HL-60/S4 treated with retinoic acid at 250 ng/mL for 4 days and 3 days (cell line): ENCODE measurements at regions not wholly inside any gene's neighbourhood (a gene's known extent, or its start where the extent isn't known, plus 50 kb on each side); places are given as distances from the start of the nearest gene placed in this dataset.

Experiments used
- in situ Hi-C: fragments of 300-500 bp; cut with MboI; formaldehyde crosslinking; loops from 2 replicates; pipeline ENCODE4 v1.7.0; 2022; ENCODE audit warnings: low sequenced_read_pairs

- in situ Hi-C loops: no loop called here
Observed at GRCh38 chr15:95457520-95457919, 873.0 kb upstream of the NR2F2 start.

GRCh38 chr15:95458721-95459120 lies 871.8 kb upstream of the NR2F2 start:
- in situ Hi-C loops: no loop called here

- in situ Hi-C loops: no loop called here
Observed at GRCh38 chr15:95459273-95459672, 871.2 kb upstream of the NR2F2 start.

- in situ Hi-C loops: no loop called here
Observed at GRCh38 chr15:95464509-95464908, 866.0 kb upstream of the NR2F2 start.

GRCh38 chr15:95468820-95469219 lies 861.7 kb upstream of the NR2F2 start:
- in situ Hi-C loops: no loop called here

GRCh38 chr15:95469496-95470000 lies 861.0 kb upstream of the NR2F2 start:
- in situ Hi-C loops: no loop called here

- in situ Hi-C loops: no loop called here
Observed at GRCh38 chr15:95470529-95470928, 860.0 kb upstream of the NR2F2 start.

GRCh38 chr15:95470997-95471689 lies 859.4 kb upstream of the NR2F2 start:
- in situ Hi-C loops: no loop called here

GRCh38 chr15:95471690-95472086 lies 858.8 kb upstream of the NR2F2 start:
- in situ Hi-C loops: no loop called here

- in situ Hi-C loops: no loop called here
Observed at GRCh38 chr15:95475067-95475466, 855.4 kb upstream of the NR2F2 start.

- in situ Hi-C loops: no loop called here
Observed at GRCh38 chr15:95479308-95479707, 851.2 kb upstream of the NR2F2 start.

- in situ Hi-C loops: no loop called here
Observed at GRCh38 chr15:95485367-95485766, 845.1 kb upstream of the NR2F2 start.

- in situ Hi-C loops: no loop called here
Observed at GRCh38 chr15:95486224-95486623, 844.3 kb upstream of the NR2F2 start.

- in situ Hi-C loops: no loop called here
Observed at GRCh38 chr15:95489103-95489502, 841.4 kb upstream of the NR2F2 start.

- in situ Hi-C loops: no loop called here
Observed at GRCh38 chr15:95492388-95493070, 838.0 kb upstream of the NR2F2 start.

- in situ Hi-C loops: no loop called here
Observed at GRCh38 chr15:95494971-95495541, 835.4 kb upstream of the NR2F2 start.

GRCh38 chr15:95497634-95498033 lies 832.9 kb upstream of the NR2F2 start:
- in situ Hi-C loops: no loop called here

- in situ Hi-C loops: no loop called here
Observed at GRCh38 chr15:95498961-95499360, 831.5 kb upstream of the NR2F2 start.

- in situ Hi-C loops: no loop called here
Observed at GRCh38 chr15:95499397-95499796, 831.1 kb upstream of the NR2F2 start.

GRCh38 chr15:95501865-95502264 lies 828.6 kb upstream of the NR2F2 start:
- in situ Hi-C loops: no loop called here

GRCh38 chr15:95503107-95503506 lies 827.4 kb upstream of the NR2F2 start:
- in situ Hi-C loops: no loop called here

GRCh38 chr15:95503640-95504225 lies 826.8 kb upstream of the NR2F2 start:
- in situ Hi-C loops: no loop called here
